Left lung (tissue), 4 donors: ENCODE measurements at regions not wholly inside any gene's neighbourhood (a gene's known extent, or its start where the extent isn't known, plus 50 kb on each side); places are given as distances from the start of the nearest gene placed in this dataset.

Source experiments
- ATAC-seq: fragments of 200-7000 bp; cut with Tn5 transposase; one replicate; pipeline ENCODE4 v1.9.1; 2020; ENCODE audit warnings: moderate library complexity
- DNase-seq, 4 donors: peaks; one replicate each; pipeline ENCODE4 v3.0.0-alpha.2; 2013 to 2020
- H3K27ac ChIP-seq, 2 donors: fragments of 200-600 bp; sonication (generic) in 1 of 2; one replicate each; pipeline versions ENCODE4 v1.5.0 to v1.8.0; 2020 to 2021
- H3K27me3 ChIP-seq, 2 donors: fragments of 200-600 bp; sonication (generic) in 1 of 2; one replicate each; pipeline versions ENCODE4 v1.5.0 to v1.8.0; 2020 to 2021
- H3K36me3 ChIP-seq, 2 donors: fragments of 200-600 bp; sonication (generic) in 1 of 2; one replicate each; pipeline versions ENCODE4 v1.5.0 to v1.8.0; 2020 to 2021
- H3K4me1 ChIP-seq, 2 donors: fragments of 200-600 bp; one replicate each; pipeline ENCODE4 v1.8.0; 2021
- H3K4me3 ChIP-seq, 2 donors: fragments of 200-600 bp; sonication (generic) in 1 of 2; one replicate each; pipeline versions ENCODE4 v1.5.0 to v1.8.0; 2020 to 2021; ENCODE audit warnings: mild to moderate bottlenecking in 1 of 2
- H3K9me3 ChIP-seq, 2 donors: fragments of 200-600 bp; sonication (generic) in 1 of 2; one replicate each; pipeline versions ENCODE4 v1.5.0 to v1.8.0; 2020 to 2021
- CTCF ChIP-seq, 2 donors: fragments of 200-600 bp; sonication (generic) in 1 of 2; IDR thresholded peaks; one replicate each; pipeline versions ENCODE4 v1.5.0 to v1.8.0; 2021; ENCODE audit warnings: antibody characterized with exemption in 2 of 2
- intact Hi-C, 2 donors: fragments of 100-400 bp; cut with DNase I; formaldehyde crosslinking; loops; one replicate each; pipeline versions ENCODE4 v1.11.2 to v1.14.2; 2022
- donor health status: DM: no; HTN: yes; CAD: no.
- donor health status: DM: no; HTN: no; CAD: no.

DNA sequence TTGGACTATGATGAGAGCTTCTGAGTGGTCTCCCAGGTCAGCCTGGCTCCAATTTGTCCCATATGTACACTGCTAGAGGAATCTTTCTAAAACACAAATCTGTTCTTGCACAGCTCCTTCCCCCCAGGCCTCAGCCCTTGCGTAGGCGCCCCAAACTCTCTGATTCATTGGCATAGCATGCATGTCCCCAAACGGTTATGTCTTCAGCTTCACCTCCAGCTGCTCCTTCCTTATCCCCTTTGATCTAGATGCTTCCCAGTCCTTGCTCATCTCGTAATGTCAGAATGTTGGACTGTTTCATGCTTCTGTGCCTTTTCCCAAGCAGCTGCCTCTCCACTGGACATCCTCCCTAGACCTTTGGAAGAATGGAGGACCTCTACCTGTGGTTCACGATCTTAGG, 60.1 kb upstream of the BASP1 start:
- Histone ChIP-seq H3K27ac (no peak overlapping the region), H3K4me3 (no peak overlapping the region), H3K36me3 (no peaks in the 10 kb centered on the region), H3K4me1 (no peaks in the 10 kb centered on the region), H3K27me3 (no peaks in the 10 kb centered on the region), H3K9me3 (no peaks in the 10 kb centered on the region)
- ATAC-seq: no peak
- no peak for DNase-seq
- intact Hi-C loops: no loop called here
- no peak for TF ChIP-seq CTCF (IDR thresholded peaks at IDR 0.05)

- ATAC-seq: peak; percentile 54
- DNase-seq: peak in 1 of 4 donors; percentile 28
- Histone ChIP-seq H3K36me3 (no peaks in the 10 kb centered on the region), H3K4me1 (no peaks in the 10 kb centered on the region), H3K9me3 (no peaks in the 10 kb centered on the region), H3K27me3 (no peaks in the 10 kb centered on the region), H3K27ac (no peak overlapping the region), H3K4me3 (no peak overlapping the region)
- intact Hi-C loops: no loop called here
- TF ChIP-seq CTCF (IDR thresholded peaks at IDR 0.05): no peak
Observed at GRCh38 chr5:17157916-17158529, 59.4 kb upstream of the BASP1 start.

GRCh38 chr5:17160756-17161040, 56.7 kb upstream of the BASP1 start:
- ATAC-seq (no peak), DNase-seq (no peak)
- TF ChIP-seq CTCF (IDR thresholded peaks at IDR 0.05): no peak
- intact Hi-C loops: no loop called here
- Histone ChIP-seq H3K4me3 (no peak overlapping the region), H3K9me3 (no peaks in the 10 kb centered on the region), H3K36me3 (no peaks in the 10 kb centered on the region), H3K27ac (no peak overlapping the region), H3K4me1 (no peaks in the 10 kb centered on the region), H3K27me3 (no peaks in the 10 kb centered on the region)

DNA sequence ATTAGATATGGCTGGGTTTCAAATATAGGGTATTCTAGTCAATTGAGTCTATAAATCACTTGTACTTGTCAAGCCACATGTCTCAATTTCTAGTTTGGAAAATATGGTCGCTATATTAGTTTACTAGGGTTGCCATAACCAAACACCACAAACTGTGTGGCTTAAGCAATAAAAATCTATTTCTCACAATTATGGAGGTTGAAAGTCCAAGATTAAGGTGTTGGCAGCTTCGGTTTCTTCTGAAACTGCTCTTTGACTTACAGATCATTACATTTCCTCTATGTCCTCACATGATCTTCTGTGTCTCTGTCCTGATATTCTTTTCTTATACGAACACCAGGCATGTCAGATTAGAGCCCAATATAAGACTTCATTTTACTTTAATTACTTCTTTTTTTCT, 55.8 kb upstream of the BASP1 start:
- DNase-seq: no peak
- Histone ChIP-seq H3K4me1 (no peaks in the 10 kb centered on the region), H3K4me3 (no peak overlapping the region), H3K27me3 (no peaks in the 10 kb centered on the region), H3K27ac (no peak overlapping the region), H3K9me3 (no peaks in the 10 kb centered on the region), H3K36me3 (no peaks in the 10 kb centered on the region)
- intact Hi-C loops: no loop called here
- no peak for TF ChIP-seq CTCF (IDR thresholded peaks at IDR 0.05)
- ATAC-seq: no peak

- H3K27me3 ChIP-seq: no peaks in the 10 kb centered on the region
- H3K27ac ChIP-seq: no peak overlapping the region
- H3K4me1 ChIP-seq: no peaks in the 10 kb centered on the region
- TF ChIP-seq CTCF (IDR thresholded peaks at IDR 0.05): no peak
- no peak for DNase-seq
- intact Hi-C loops: no loop called here
- H3K36me3 ChIP-seq: no peaks in the 10 kb centered on the region
- H3K4me3 ChIP-seq: no peak overlapping the region
- no peak for ATAC-seq
- H3K9me3 ChIP-seq: no peaks in the 10 kb centered on the region
Observed at GRCh38 chr5:17163221-17163620, 54.2 kb upstream of the BASP1 start.
